DND-41 (cell line): ENCODE measurements at regions not wholly inside any gene's neighbourhood (a gene's known extent, or its start where the extent isn't known, plus 50 kb on each side); places are given as distances from the start of the nearest gene placed in this dataset.

Experiments used
- ATAC-seq: fragments of 200-7000 bp; cut with Tn5 transposase; 3 replicates; pipeline ENCODE4 v1.9.1; 2021; ENCODE audit warnings: low read depth; ENCODE audit not compliant: insufficient read depth
- DNase-seq: peaks from one replicate; pipeline ENCODE4 v3.0.0-alpha.2; 2020
- H2AFZ ChIP-seq: 2 replicates; pipeline ENCODE4 v1.6.0; 2012; ENCODE audit warnings: low read depth, low read length
- H3K27ac ChIP-seq: 2 replicates; pipeline ENCODE4 v1.5.1; 2012; ENCODE audit warnings: low read length, inconsistent platforms
- H3K27me3 ChIP-seq: fragments of 200-600 bp; sonication (generic); 2 replicates; pipeline ENCODE4 v1.6.0; 2012; ENCODE audit warnings: low read length, mild to moderate bottlenecking, inconsistent platforms; ENCODE audit not compliant: insufficient read depth, poor library complexity
- H3K36me3 ChIP-seq: 2 replicates; pipeline ENCODE4 v1.5.1; 2012; ENCODE audit warnings: low read length, inconsistent platforms; ENCODE audit not compliant: insufficient read depth
- H3K4me1 ChIP-seq: 2 replicates; pipeline ENCODE4 v1.5.1; 2012; ENCODE audit warnings: mild to moderate bottlenecking, low read length; ENCODE audit not compliant: insufficient read depth
- H3K4me2 ChIP-seq: 2 replicates; pipeline ENCODE4 v1.6.0; 2012; ENCODE audit warnings: mild to moderate bottlenecking, moderate library complexity, low read length, inconsistent platforms; ENCODE audit not compliant: insufficient read depth
- H3K4me3 ChIP-seq, 2 experiments: fragments of 200-600 bp in 1 of 2; shearing (Covaris generic) in 1 of 2; 2 replicates each; pipeline ENCODE4 v1.5.1; 2012 to 2016; ENCODE audit warnings: inconsistent platforms in 2 of 2, low read length in 2 of 2, mild to moderate bottlenecking in 2 of 2, low read depth in 1 of 2, moderate library complexity in 1 of 2
- H3K79me2 ChIP-seq: 2 replicates; pipeline ENCODE4 v1.6.0; 2012; ENCODE audit warnings: low read length, inconsistent platforms; ENCODE audit not compliant: insufficient read depth
- H3K9ac ChIP-seq: 2 replicates; pipeline ENCODE4 v1.6.0; 2012; ENCODE audit warnings: low read depth, mild to moderate bottlenecking, inconsistent platforms, low read length, moderate library complexity
- H3K9me3 ChIP-seq: 2 replicates; pipeline ENCODE4 v1.5.1; 2012; ENCODE audit warnings: low read length, moderate library complexity, mild to moderate bottlenecking, inconsistent platforms; ENCODE audit not compliant: insufficient read depth, severe bottlenecking
- H4K20me1 ChIP-seq: 2 replicates; pipeline ENCODE4 v1.6.0; 2012; ENCODE audit warnings: low read length; ENCODE audit not compliant: insufficient read depth
- EZH2 ChIP-seq: IDR thresholded peaks from 3 replicates; pipeline ENCODE4 v1.6.1; 2012; ENCODE audit warnings: borderline replicate concordance, low read depth, mild to moderate bottlenecking, moderate library complexity, low read length, inconsistent platforms; ENCODE audit not compliant: severe bottlenecking
- TF ChIP-seq, protein P1 (sequence below): IDR thresholded peaks from 2 replicates; pipeline ENCODE4 v1.5.1; 2012; ENCODE audit warnings: borderline replicate concordance, low read length, moderate library complexity, mild to moderate bottlenecking; ENCODE audit not compliant: poor library complexity, severe bottlenecking; ENCODE audit errors: extremely low read depth

DNA sequence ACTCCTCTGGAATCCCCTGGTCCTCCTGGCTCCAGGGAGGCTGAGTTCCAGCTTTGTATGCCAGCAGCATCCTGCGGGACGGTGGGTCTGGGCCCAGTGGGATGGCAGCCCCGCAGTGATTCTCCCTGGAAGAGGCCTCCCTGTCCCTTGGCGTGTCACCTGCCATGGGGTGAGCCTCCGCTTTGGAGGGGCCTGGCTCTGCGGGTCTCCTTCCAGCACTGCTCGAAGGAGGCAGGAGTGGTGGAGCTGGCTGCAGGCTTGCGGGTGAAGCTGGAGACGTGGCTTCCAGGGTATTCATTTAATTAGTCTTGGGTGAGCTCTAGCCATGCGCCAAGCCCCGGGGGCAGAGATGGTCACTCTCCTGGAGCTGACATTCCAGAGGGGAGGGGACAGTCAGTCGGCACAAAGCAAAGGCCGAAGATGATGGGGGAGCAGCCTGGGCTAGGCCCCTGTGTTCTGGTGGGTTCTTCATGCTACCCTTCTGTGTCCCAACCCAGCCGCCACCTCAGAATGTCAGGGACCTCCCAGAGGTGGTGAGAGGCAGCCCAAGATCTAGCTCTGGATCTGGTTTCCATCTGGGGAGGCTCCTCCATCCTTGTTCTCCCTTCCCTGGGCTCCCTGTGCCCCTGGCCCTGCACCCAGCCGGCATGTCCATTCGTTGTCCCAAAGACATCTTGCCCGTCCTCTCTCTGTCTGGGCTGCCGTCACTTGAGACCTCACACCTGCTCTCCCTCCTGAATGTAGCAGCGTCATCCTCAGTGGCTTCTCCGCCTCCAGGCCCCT, 1332.5 kb downstream of the BRD1 start:
- H3K4me2 ChIP-seq = no peak overlapping the region
- H3K9me3 ChIP-seq = no peaks in the 10 kb centered on the region
- no peaks in the 10 kb centered on the region for H3K79me2 ChIP-seq
- no peaks in the 10 kb centered on the region for H4K20me1 ChIP-seq
- H3K27ac ChIP-seq = no peak overlapping the region
- TF ChIP-seq, protein P1, sequence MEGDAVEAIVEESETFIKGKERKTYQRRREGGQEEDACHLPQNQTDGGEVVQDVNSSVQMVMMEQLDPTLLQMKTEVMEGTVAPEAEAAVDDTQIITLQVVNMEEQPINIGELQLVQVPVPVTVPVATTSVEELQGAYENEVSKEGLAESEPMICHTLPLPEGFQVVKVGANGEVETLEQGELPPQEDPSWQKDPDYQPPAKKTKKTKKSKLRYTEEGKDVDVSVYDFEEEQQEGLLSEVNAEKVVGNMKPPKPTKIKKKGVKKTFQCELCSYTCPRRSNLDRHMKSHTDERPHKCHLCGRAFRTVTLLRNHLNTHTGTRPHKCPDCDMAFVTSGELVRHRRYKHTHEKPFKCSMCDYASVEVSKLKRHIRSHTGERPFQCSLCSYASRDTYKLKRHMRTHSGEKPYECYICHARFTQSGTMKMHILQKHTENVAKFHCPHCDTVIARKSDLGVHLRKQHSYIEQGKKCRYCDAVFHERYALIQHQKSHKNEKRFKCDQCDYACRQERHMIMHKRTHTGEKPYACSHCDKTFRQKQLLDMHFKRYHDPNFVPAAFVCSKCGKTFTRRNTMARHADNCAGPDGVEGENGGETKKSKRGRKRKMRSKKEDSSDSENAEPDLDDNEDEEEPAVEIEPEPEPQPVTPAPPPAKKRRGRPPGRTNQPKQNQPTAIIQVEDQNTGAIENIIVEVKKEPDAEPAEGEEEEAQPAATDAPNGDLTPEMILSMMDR = no peak
- TF ChIP-seq EZH2 = no peak
- H2AFZ ChIP-seq = no peak overlapping the region
- H3K9ac ChIP-seq = no peak overlapping the region
- H3K4me1 ChIP-seq = no peaks in the 10 kb centered on the region
- no peaks in the 10 kb centered on the region for H3K36me3 ChIP-seq
- no peak for DNase-seq
- no peak for ATAC-seq
- no peak overlapping the region for H3K4me3 ChIP-seq
- no peaks in the 10 kb centered on the region for H3K27me3 ChIP-seq

DNA sequence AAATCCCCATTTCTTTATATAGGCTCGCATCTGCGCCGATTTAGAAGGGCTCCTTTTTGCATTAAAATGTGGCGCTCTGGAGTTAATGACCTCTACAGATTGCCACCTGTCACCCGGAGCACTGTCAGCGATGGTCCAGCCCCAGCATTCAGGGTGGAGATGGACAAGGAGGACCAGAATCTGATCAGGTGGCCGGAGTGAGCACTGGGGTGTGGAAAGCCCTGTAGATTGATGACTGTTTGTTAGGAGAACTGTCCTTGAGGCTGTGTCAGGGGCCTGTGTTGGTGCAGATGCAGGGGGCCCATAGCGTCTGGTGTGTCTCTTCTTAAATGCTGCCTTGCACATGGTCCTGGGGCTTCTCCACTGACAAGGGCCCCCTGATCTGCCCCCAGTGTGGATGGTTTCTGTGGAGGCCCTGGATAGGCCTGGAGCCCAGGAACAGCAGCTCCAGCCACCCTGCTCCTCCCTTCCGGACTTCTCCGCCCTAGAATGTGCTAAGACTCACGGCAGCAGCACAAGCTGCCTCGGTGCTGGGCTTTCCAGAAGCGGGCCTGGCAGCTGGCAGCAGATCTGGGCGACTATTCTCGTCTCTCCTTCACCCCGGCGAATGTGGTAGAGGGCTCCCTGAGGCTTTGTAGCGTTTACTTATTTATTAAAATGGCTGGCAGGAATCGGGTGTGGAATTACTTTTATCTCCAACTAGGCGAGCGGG, 1333.3 kb downstream of the BRD1 start:
- Histone ChIP-seq H3K9ac (no peak overlapping the region), H3K27ac (no peak overlapping the region), H2AFZ (no peak overlapping the region), H3K36me3 (no peaks in the 10 kb centered on the region), H3K4me2 (no peak overlapping the region), H3K4me1 (no peaks in the 10 kb centered on the region), H3K27me3 (no peaks in the 10 kb centered on the region), H3K4me3 (no peak overlapping the region), H3K9me3 (no peaks in the 10 kb centered on the region), H3K79me2 (no peaks in the 10 kb centered on the region), H4K20me1 (no peaks in the 10 kb centered on the region)
- ATAC-seq = no peak
- TF ChIP-seq, protein P1 = no peak
- TF ChIP-seq EZH2 = no peak
- no peak for DNase-seq

DNA sequence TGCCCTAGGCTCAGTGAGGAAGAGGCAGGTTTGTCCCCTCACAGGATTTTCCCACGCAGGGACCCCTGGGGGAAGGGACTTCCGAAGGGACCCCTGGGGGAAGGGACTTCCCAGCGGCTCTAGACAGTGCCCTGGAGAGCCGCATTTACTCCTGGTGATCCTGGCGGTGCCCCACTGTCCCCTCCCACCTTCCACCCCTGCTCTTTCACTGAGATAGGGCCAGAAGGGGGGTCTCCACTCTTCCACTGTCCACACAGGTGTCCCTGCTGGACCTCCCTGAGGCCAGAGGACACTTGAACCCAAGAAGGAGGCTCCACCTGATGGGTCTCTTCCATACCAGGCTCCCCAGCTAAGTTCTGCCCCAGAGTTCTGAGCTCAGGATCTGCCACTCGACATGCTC, 1333.9 kb downstream of the BRD1 start:
- ATAC-seq (no peak), DNase-seq (no peak)
- Histone ChIP-seq H3K9ac (no peak overlapping the region), H3K4me2 (no peak overlapping the region), H3K36me3 (no peaks in the 10 kb centered on the region), H2AFZ (no peak overlapping the region), H4K20me1 (no peaks in the 10 kb centered on the region), H3K79me2 (no peaks in the 10 kb centered on the region), H3K27ac (no peak overlapping the region), H3K4me3 (no peak overlapping the region), H3K27me3 (no peaks in the 10 kb centered on the region), H3K4me1 (no peaks in the 10 kb centered on the region), H3K9me3 (no peaks in the 10 kb centered on the region)
- TF ChIP-seq, protein P1 = no peak
- no peak for TF ChIP-seq EZH2
